Heart left ventricle (tissue), 13 donors: ENCODE measurements at regions not wholly inside any gene's neighbourhood (a gene's known extent, or its start where the extent isn't known, plus 50 kb on each side); places are given as distances from the start of the nearest gene placed in this dataset.

ENCODE experiments used
- POLR2A ChIP-seq, 2 donors: fragments of 450-650 bp; IDR thresholded peaks; one replicate each; pipeline ENCODE4 v1.6.1; 2017; ENCODE audit warnings: antibody characterized with exemption in 2 of 2, mild to moderate bottlenecking in 2 of 2, moderate library complexity in 2 of 2
- TF ChIP-seq, protein P1 (sequence below), 12 donors: fragments of 200-600 bp; sonication (generic) in 4 of 12; IDR thresholded peaks; one replicate each; pipeline versions ENCODE4 v1.5.0 to v1.8.0; 2018 to 2022; ENCODE audit warnings: antibody characterized with exemption in 12 of 12, mild to moderate bottlenecking in 5 of 12
- donor health status: ischemic (EF 13 %, LVEDD 7.1; RV severe dilation, severe dysfunction).
- donor health status: DM: no; HTN: yes; CAD: no.
- donor health status: DM: no; HTN: no; CAD: no.
- donor health status: ischemic (EF 25% LVEDD 6.9; RV normal size, moderate dysfunction).
- donor health status: ischemic (EF 25% LVEDD 5.7; RV mildly dilated, moderate dysfunction).
- donor health status: ischemic (EF 35%, LVEDD 5.7; RV mildly dilated, moderate dysfunction).
- donor health status: nonischemic (EF 11% LVEDD 7.7; RV severe dilation, severe dysfunction).
- donor health status: DM: yes; HTN: yes; CAD: no.
- donor health status: PGD.
- donor health status: ischemic (EF 29% LVEDD 5.4; RV normal size, mild dysfunction).
- donor health status: nonischemic (EF 23%, LVEDD 6.1; RV moderate dilation, normal function).

DNA sequence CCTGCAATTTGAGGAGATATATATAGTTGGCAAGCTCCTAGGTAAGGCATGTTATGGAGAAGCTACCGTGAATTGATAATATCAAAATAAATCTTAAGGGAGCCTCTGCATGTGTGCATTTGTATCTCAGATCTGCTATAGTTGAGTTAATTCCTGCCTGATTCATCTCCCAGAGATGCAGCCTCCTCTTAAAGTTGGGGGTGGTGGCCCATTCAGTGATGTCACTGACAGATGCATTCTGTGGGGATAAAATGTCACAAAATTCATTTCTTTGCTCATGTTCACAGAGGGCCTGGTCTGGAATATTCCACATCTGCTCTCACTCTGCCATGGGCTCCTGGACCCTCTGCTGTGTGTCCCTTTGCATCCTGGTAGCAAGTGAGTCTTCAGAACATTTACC, 185.8 kb upstream of the PRSS1 start:
- TF ChIP-seq, protein P1, sequence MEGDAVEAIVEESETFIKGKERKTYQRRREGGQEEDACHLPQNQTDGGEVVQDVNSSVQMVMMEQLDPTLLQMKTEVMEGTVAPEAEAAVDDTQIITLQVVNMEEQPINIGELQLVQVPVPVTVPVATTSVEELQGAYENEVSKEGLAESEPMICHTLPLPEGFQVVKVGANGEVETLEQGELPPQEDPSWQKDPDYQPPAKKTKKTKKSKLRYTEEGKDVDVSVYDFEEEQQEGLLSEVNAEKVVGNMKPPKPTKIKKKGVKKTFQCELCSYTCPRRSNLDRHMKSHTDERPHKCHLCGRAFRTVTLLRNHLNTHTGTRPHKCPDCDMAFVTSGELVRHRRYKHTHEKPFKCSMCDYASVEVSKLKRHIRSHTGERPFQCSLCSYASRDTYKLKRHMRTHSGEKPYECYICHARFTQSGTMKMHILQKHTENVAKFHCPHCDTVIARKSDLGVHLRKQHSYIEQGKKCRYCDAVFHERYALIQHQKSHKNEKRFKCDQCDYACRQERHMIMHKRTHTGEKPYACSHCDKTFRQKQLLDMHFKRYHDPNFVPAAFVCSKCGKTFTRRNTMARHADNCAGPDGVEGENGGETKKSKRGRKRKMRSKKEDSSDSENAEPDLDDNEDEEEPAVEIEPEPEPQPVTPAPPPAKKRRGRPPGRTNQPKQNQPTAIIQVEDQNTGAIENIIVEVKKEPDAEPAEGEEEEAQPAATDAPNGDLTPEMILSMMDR (IDR thresholded peaks at IDR 0.05): no peak
- no peak for TF ChIP-seq POLR2A (IDR thresholded peaks at IDR 0.05)
